ENCODE measurements at regions not wholly inside any gene's neighbourhood (a gene's known extent, or its start where the extent isn't known, plus 50 kb on each side); places are given as distances from the start of the nearest gene placed in this dataset.
A peak's percentile ranks its signal among the peaks of the same experiment; 100 is the strongest.

DNA sequence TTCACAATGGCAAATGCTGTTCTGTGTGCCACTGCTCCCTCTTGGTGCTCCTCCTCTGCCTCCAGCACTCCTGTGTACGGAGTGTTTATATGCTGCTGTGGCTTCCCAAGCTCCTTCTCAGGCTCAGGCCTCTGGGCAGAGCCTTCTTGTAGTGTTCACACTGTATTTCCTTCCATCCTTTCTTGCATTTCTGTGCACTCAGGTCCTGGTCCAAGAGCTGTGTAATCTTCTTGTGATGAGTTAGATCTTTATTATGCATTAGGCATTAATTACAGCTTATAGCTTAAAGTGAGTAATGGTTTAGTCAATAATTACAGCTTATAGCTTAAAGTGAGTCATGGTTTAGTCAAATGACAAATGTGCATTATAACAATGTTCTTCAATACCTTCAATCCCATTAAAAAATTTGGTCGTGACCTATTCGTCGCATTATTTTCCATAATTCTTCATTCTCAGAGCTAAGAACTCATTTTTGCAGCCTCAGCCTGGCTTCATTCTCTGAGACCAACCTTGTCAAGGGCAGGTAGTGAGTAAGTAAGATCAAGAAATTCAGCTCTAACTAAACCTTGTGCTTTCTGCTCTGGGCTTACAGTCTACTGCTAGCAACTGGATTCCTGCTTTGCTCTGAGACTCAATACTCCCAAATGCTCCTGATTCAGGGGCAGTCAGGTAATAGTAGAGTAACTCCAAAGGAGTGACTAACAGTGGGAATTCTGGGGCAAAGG is 154.5 kb upstream of the SPAG17 start:
- DNase-seq, result no peak

DNA sequence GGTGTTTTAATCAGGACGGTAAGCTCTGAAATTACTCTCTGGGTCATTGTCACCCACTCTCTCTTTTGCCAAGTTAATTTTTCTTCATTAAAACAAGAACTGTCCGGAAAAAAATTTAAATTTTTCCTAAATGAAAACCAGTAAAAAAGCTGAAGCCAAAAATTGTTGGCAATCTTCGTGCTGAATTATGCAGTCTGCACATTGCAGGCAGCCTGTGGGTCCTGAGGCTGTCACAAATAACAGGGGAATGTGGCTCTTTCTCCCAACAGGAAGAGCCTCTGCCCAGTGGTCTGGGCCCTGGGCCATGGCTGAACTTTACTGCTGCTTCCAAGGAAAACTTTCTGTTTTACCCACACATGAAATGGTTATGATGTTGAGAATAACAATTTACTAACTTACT is 153.9 kb upstream of the SPAG17 start:
- DNase-seq, result no peak

DNA sequence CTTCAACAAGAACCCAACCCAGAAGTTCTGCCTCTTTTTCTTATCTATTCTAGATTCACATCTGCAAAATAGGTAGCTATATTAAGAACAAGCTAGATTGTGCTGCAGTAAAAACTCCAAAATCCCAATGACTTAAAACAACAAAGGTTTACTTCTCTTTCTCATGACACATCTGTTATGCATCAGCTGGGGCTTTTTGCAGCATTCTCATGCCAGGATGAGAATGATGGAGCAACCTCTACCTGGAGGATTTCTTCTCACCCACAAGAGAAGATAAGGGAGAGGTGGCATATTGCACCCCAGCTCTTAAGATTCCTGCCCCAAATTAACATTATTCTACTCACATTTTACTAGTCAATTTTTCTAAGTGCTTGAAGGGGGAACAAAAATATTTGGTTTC is 152.3 kb upstream of the SPAG17 start:
- no peak for DNase-seq

DNA sequence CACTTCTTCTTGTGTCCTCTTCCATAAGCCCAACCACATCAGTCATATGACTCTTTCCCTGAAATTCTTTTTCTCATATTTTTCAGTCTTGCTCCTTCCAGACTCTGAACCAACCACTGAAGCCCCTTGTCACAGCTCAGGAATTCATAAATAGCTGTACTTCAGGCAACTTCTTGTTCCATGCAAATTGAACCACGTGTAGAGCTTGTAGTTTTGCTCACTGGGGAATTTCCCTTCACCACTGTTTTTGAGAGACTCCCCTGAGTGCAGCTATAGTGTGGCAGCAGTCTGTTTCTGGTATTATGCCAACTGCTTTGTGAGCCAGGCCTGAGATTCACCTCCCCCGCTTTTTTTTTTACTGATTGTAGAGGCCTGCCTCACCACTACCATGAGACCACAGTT is 150.3 kb upstream of the SPAG17 start:
- peak in 1 of 2 experiments; percentile 16 for DNase-seq

DNA sequence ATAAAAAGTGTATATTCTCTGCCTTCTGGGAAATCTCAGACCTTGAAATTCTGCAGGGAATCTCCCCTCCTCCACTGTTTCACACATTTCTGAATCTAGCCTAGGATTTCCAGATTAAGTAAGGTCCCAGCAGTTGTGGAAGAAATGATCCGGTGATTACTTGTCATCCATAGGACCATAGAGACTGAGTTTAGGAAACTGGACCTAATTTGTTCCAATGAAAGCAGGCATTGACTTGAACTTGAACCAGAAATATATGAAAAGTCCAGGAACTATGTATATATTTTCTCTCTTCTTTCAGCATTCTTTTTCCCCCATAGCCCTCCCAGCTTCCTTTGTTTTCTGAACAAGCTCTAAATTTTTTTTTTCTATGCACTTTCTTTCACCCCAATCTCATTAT is 149.5 kb upstream of the SPAG17 start:
- DNase-seq, result no peak

DNA sequence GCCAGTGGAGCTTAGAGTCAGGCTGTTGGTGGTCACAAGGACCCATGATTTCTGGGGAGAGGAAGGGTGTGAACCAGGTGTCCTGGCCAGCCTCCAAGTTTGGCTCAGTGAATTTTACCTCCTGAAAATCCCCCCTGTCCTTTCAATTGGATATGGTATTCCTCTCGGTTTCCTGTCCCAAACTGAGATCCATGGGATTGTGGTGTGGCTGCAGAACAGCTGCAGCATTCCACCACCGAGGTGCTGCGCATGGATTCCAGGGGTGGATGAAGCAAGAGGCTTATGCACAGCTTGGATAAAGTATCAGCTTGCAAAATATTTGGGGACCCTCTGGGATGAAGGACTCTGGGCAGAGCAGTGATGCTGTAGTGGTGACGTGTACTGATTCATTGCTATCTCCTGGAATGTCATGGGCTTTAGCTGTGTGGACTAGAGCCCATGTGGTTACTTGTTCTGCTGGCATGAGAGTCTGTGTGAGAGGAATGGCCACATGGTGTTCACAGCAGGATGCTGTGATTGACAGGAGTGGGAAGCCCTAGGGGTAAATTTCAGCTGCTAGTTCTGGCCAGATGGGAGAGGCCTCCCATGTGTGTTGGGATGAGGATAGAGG is 148.7 kb upstream of the SPAG17 start:
- no peak for DNase-seq

DNA sequence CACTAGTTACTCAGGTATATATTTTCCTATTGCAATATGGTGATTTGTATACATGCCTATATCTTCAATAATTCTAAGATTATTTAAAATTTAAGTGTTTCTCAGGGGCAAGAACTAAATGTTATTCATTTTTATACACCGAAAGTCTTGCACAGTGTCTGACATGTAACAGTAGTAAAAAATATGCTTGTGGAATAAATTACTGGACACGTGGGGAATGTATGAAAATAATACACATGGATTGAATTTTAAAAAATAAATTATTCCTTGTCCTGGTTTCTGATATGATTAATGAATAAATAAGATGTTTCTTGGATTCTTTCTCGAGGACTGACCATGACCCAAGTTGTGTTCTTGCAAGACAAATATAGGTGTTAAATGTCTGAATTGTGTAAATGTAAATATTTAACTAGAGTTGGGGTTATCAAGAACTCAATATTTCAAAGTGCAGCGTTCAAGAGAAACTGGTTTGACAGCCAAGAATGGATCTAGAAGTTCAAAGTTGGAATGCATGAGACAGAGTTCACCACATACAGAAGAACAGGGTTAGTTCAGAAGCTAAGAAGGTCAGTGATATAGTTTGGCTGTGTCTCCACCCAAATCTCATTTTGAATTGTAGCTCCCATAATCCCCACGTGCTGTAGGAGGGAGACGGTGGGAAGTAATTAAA is 142.1 kb upstream of the SPAG17 start:
- DNase-seq, result no peak

DNA sequence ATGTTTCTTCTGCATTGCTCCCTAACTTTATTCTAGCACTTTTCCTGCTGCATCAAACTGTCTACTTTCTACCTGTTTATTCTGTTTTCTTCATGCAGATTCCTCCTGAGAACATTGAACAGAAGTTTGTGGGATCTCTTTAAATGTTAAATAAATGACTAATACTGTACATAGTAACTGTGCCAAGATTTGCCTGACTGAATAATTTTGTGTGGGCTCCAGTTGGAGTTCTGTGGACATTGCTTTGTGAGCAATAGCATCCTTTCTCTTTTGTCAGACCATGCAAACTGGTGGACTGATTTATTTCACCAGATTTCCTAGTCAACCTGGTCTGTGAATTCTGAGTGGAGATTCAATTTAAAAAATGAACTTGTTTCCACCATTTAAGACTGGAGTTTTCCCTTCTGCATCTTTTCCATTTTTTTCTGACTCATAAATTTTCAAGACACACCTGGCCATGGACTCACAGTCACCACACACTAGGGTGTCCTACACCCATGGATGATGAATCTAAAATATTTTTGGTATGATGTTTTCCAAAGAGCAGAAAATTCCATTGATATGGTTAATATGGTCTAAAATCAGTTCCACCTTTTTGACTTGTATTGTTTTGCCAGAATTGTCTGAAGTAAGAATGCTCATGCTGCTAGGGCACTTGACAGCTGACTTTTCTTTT is 140.7 kb upstream of the SPAG17 start:
- DNase-seq, result no peak

DNA sequence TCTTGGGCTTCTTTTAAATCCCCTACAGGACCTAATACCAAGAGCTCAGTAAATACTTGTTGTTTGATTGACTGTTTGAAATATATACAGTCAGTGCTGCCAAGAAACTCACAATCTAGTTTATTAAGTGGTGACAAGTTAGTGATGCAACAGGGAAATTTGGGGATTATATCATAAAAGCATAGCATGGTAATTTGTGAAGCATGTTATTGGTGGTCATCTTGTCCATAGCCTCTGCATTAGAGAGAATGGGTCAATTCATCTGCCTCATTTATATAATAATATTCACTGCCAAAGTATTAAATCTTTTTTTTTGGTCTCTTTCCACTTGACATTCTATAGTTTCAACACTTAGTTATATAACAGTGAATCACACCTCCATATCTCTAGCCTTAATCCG is 138.2 kb upstream of the SPAG17 start:
- DNase-seq, result no peak

DNA sequence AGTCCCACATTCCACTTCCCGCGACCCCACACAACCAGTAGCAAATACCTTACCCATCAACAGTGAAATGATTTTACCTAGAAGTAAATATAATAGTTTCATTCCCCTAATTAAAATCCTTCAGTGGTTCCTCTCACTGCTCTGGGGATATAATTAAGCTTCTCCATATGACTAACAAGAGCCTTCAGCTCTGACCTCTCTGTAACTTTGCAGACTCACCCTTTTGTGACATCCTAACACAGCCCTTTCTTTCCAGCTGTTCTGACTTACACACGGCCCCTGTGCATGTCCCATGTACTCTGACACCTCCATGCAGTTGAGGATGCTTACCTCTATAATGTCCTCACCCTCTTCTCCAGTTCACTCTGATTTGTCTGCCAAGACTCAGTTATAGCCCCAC is 137.3 kb upstream of the SPAG17 start:
- DNase-seq, result no peak

DNA sequence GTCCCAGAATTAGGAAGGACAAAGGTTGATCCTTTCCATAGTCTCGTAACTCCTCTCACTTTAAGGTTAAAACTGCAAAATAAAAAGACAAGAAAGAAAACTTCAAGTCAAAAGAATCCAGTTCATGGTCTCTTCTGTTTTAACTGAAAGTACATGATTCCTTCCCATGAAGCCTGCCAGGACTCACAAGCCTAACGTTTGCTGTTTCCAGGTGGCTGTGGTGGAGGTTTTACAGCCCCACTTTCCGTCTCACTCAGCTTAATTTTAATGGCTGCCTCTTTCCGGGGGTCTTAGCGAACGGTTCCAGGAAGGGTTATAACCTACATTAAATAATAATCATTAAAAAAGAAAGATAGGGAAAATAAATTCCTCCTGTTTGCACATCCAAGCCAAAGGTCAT is 136.8 kb upstream of the SPAG17 start:
- DNase-seq, result no peak

DNA sequence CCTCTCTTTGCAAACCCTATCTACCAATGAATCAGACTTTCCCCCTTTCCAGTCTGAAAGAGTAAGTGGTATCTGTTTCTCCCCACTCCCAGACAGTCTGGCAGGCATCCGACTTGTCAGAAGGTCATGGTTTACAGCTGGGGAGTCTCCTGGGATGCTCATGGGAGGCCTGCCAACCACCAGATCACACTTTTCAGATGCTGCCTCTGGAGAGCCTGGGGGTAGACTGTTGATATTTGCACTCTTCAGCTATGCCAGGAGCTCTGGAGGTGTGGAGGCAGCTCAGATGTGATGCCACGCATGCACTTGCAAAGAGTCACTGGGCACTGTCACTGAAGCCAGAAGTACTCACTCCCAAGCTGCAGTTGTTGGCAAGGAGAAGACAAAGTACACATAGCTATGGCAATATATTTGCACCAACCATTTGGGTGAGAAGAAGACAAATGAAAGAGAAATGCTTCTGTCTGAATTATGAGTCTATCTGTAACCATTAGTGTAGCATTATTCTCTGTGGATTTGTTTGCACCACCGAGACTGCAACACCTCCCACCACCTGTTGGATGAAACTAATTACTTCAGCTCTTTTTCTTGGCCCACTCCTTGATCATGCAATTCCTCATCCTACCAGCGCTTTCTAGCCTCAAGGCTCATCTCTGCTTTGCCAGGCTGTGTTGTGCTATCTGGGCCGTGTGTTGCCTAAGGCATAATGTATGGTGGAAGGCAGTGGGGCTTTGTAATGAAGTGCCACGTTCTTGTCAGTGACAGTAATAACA is 133.0 kb upstream of the SPAG17 start:
- DNase-seq, result no peak

DNA sequence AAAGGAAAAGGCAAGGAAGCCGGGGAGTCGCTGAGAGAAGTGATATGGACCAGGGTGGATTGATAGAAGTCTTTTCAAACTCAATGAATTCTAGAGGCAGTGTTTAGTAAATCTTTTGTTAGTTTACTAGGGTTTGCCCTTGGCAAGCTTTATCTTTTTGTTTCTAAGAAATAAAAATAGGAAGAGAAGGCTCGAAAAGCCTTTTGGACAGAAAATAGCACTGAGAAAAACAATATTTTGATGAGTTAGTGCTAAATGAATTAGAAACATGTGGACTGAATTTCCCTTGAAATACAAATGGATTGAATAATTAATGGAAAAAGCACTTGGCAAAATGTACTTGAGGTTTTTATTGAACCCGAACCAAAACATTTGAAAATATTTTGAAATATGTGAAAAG is 121.8 kb upstream of the SPAG17 start:
- no peak for DNase-seq

DNA sequence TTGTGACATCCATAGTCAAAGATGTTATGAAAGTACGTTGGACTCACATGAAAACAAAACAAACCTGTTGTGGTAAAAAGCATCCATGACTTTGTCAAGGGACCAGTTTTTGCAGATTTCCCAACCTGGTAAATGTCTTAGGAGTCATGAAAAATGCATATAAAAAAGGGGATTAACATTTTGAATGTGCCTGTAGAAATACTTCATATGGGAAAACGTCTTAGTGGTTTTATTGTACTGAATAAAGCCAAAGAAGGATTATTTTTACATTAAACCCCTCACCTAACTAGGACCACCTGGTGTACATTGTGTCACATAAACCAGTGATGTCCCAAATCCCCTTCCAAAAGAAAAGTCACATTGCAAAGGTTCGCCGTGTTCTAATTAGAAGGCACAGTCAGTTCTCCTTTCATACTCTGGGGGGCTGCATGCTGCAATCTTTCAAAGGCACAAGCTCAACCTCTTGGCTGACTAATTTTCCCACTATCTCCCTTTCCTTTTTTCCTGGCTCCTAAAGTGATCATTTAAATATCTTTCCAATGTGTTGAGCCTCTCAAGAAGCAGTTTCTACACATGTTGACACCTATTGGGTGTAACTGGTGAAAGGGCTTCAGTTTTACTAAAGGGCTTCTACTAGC is 119.8 kb upstream of the SPAG17 start:
- DNase-seq, result peak in 1 of 2 experiments; percentile 11

DNA sequence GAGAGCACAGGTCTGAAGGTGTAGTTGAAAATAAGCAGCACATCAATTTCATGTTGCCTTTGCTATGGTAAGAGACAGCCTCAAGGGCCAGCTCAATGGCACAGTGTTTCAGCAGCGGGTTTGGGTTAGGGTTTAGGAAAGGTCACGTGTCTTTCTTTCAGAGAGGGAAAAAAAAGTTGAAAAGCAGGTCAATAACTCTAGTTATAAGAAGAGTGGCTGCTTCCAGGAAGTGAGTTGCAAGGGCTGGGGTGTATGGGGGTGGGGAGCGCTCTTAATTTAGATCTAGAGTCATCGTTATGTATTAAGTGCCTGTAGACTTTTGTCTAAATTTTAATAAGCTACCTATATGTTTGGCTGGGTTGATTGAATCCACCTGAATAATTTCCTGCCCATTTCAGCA is 118.5 kb upstream of the SPAG17 start:
- DNase-seq, result no peak

DNA sequence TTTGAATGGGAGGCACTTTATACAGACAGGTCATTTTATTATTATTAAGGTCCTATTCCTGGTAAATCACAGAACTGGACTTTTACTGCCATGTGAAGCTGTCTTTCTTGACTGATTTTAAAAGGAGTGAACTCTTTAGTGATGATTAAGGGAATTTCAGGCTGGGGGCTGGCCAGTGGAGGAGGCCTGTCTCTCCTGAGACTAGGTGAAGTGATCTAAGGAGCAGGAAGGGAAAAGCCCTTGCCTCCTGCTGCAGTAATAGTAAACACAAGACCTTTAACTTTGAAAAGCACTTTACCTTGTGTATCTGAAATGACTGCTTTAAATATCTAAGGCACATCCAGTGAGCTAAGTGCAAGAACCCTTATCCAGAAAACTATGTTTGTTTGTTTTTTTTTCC is 118.0 kb upstream of the SPAG17 start:
- no peak for DNase-seq

DNA sequence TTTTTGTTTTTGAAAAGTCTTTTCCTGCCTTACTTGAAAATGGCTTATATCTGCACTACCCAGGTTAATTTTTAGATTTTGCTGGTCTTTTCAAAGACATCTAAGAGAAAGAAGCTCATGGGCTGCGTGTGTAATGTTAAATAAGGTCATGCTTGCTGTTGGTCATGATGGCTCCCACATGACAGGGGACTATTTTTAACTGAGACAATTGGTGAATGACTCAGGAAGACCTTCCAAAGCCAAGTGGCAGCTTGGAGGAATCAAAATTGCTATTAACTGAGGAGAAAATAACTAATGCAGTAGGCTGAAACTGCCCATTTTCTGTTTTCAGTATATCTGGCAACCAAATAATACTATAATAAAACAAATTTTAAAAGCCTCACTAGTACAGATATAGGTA is 117.1 kb upstream of the SPAG17 start:
- DNase-seq, result no peak

DNA sequence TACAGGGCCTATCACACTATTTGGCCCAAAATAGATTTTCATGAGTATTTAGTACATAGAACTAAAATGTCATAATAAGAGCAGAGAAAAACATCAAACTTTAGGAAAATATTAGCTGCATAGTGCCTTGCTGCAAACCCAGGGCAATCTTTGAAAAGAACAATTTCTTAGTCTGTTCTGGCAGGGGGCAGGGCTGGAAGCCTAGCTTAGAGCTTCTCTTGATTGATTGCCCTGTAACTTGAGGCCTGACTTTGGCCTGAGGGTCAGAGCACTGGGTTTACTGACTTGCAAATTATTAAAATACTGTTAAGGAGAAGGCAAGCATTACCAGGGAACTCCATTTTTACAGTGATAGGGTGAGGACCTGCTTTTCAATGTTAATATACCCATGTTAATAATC is 115.8 kb upstream of the SPAG17 start:
- DNase-seq, result no peak

DNA sequence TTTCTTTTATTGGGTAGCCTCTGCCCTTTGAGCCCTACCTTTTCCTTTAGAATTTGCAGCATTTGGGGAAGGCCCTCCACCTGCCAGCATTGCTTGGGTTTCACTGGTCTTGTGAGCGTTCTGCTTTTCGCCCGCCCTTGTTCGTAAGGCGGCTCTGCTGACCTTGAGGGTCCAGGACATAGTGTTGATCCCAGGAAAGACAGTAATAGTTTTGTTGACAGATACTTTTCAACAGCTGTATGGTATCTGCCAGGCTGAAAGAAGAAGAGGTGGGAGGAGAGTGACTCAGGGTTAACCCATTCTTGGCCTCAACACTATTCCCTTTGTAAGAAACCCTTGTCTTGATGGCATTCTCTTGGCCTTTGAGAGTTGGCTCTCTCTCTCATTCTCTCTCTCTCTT is 113.4 kb upstream of the SPAG17 start:
- no peak for DNase-seq

DNA sequence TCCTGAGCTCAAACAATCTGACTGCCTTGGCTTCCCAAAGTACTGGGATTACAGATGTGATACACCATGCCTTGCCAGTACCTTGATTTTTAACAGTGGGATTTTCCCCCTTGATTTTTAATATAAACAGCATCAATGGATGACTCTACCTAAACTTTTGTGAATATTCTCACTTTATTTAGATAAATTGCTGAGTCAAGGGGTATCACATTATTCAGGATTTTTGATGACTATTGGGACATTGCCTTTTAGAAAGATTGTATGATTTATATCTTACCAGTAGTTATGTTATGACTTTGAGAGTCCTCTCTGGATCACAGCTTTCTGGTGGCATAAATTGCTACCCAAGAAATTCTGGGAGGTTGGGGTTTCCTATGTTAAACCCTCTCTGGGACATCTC is 112.5 kb upstream of the SPAG17 start:
- DNase-seq, result no peak

DNA sequence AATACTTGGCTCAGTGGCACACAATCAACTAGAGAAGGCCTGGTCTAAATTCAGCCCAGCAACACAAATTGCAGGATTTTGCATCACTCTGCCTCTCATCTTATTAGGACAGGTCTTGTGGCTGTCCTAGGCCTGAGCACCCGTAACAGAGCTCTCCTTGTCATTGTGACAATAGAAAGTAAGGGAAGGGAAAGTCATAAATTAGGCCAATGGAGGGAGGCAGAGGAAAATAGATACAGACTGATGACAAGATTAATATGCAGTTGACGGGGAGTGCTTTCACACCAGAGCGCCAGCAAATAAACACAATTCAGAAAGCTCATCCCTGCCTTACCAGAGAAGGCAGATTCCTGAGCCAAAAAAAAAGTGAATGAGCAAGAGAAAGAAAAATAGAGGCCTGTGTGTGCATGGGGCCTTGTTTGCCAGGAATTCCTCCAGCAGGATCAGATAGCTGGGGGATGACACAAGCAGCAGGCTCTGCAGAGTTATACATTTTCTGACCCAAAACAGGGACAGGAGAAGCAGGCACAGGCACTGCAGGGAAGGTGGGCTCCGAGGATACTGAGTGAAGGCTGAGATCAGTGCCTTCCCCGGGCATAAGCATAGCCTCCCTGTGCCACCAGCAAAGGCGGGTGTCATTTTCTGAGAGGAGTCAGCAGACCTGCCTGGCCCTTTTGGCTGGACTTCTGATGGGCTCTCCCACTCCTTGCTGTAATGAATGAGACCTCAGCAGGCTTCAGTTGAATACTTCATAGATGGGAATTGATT is 110.0 kb upstream of the SPAG17 start:
- no peak for DNase-seq

DNA sequence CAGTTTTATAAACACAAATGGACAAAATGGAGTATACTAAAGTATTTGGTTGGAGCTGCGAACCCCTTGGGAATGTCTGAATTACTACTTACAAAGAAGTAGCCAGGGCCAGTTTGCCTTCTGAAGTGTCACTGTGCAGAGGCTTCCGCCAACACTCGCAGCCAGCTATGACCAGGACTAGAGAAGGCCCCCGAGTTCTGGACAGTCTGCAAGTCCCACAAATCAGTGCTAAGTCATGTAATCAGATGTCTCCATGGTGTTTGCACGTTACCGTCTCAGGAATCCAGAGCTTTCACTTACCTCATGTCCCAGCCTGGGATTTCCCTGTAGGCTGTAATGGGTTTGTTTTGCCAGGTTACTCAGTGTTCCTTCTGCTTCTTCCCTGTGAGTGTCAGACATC is 106.6 kb upstream of the SPAG17 start:
- DNase-seq, result no peak

All from NCI-H2081 (cell line).